ENCODE measurements at regions not wholly inside any gene's neighbourhood (a gene's known extent, or its start where the extent isn't known, plus 50 kb on each side); places are given as distances from the start of the nearest gene placed in this dataset.

- Histone ChIP-seq H3K79me2 (ENCODE audit: insufficient read depth, low read length) (no peaks in the 10 kb centered on the region), H3K23me2 (ENCODE audit: insufficient read length, low read depth, low read length, poor library complexity, severe bottlenecking) (no peaks in the 10 kb centered on the region), H2BK20ac (ENCODE audit: low read depth, low read length, poor library complexity, severe bottlenecking) (no peak overlapping the region), H3K56ac (ENCODE audit: insufficient read length, low read depth, low read length) (no peak overlapping the region), H3K14ac (ENCODE audit: insufficient read depth, low read length) (no peak overlapping the region), H4K5ac (ENCODE audit: insufficient read length, low read depth, low read length) (no peak overlapping the region), H3K9ac (ENCODE audit: extremely low read depth, insufficient read length, low read length) (no peak overlapping the region), H3K23ac (ENCODE audit: insufficient read length, low read depth, low read length) (no peak overlapping the region), H3K4me2 (ENCODE audit: insufficient read depth, insufficient read length, low read length) (no peak overlapping the region), H2BK12ac (ENCODE audit: insufficient read length, low read depth, low read length) (no peak overlapping the region), H4K20me1 (ENCODE audit: control insufficient read depth, insufficient read depth, insufficient read length) (no peaks in the 10 kb centered on the region), H2BK120ac (ENCODE audit: low read depth, low read length, poor library complexity, severe bottlenecking) (no peak overlapping the region), H2BK5ac (ENCODE audit: insufficient read length, low read length) (no peak overlapping the region), H4K8ac (replicated peaks; ENCODE audit: insufficient read length, low read depth, low read length) (no peak overlapping the region), H3K4ac (ENCODE audit: low read depth, low read length) (no peak overlapping the region), H3T11ph (ENCODE audit: low read length) (no peak overlapping the region), H3K79me1 (ENCODE audit: insufficient read depth, low read depth, low read length, poor library complexity, severe bottlenecking) (no peaks in the 10 kb centered on the region), H2AK5ac (ENCODE audit: insufficient read length, low read length) (no peak overlapping the region), H3K18ac (ENCODE audit: insufficient read length, low read depth, low read length) (no peak overlapping the region), H2AFZ (ENCODE audit: low read length) (no peak overlapping the region), H4K91ac (ENCODE audit: insufficient read length, low read depth, low read length) (no peak overlapping the region), H3K4me1 (ENCODE audit: insufficient read depth, low read length) (no peaks in the 10 kb centered on the region), H3K27me3 (ENCODE audit: insufficient read depth, low read length) (no peaks in the 10 kb centered on the region), H3K9me3 (ENCODE audit: control insufficient read depth, low read depth, low read length) (no peaks in the 10 kb centered on the region), H3K27ac (ENCODE audit: insufficient read length, low read depth, low read length) (no peak overlapping the region), H2BK15ac (ENCODE audit: low read depth, low read length) (no peak overlapping the region)
- no CpG with 5 or more reads among the region's 1 CpG for WGBS (ENCODE audit: extremely low coverage, insufficient read length, low lambda C conversion rate)
- H3K9me3 Mint-ChIP-seq, result peaks cover 0 to 2% of the 10 kb centered on the region in 2 experiments; a peak in 4 of 5 replicates
- peak; percentile 34; the same call in 2 of the 3 replicates for TF ChIP-seq CTCF (conservative IDR thresholded peaks at IDR 0.05)
- no peak overlapping the region for H3K27ac Mint-ChIP-seq
- H3K4me3 Mint-ChIP-seq, result no peak overlapping the region
- DNase-seq, result no peak
- peaks cover 4 to 6% of the 10 kb centered on the region in 2 experiments for H3K4me1 Mint-ChIP-seq
- H3K27me3 Mint-ChIP-seq (ENCODE audit: low read depth), result no peaks in the 10 kb centered on the region
- peaks cover 0 to 4% (median 3%) of the 10 kb centered on the region in 3 experiments; a peak in 3 of 7 replicates for H3K36me3 Mint-ChIP-seq (ENCODE audit: insufficient read depth in 1 of 3, low read depth in 3 of 3)
Observed at GRCh38 chr7:114209968-114210367, 204.6 kb upstream of the FOXP2 start.
